SK-N-SH treated with all-trans-retinoic acid at 6 μM for 48 hours (cell line): ENCODE measurements at regions not wholly inside any gene's neighbourhood (a gene's known extent, or its start where the extent isn't known, plus 50 kb on each side); places are given as distances from the start of the nearest gene placed in this dataset.

ENCODE experiments used
- ATAC-seq: fragments of 200-7000 bp; cut with Tn5 transposase; 3 replicates; pipeline ENCODE4 v1.9.1; 2020; ENCODE audit warnings: mild to moderate bottlenecking, moderate library complexity
- ARNTL ChIP-seq: fragments of 450-650 bp; formaldehyde crosslinking; IDR thresholded peaks from 2 replicates; pipeline ENCODE4 v1.5.0; 2020; ENCODE audit warnings: low read depth, mild to moderate bottlenecking, moderate library complexity, borderline replicate concordance
- BACH2 ChIP-seq: fragments of 250-450 bp; sonication (Bioruptor Pico); IDR thresholded peaks from 2 replicates; pipeline ENCODE4 v1.9.0; 2021; ENCODE audit warnings: mild to moderate bottlenecking, borderline replicate concordance
- CSDC2 ChIP-seq: fragments of 250-450 bp; sonication (Bioruptor Pico); IDR thresholded peaks from 2 replicates; pipeline ENCODE4 v1.5.0; 2020; ENCODE audit warnings: mild to moderate bottlenecking, moderate library complexity
- CSRNP3 ChIP-seq: fragments of 250-450 bp; sonication (Bioruptor Pico); IDR thresholded peaks from 2 replicates; pipeline ENCODE4 v1.5.1; 2021; ENCODE audit warnings: mild to moderate bottlenecking, moderate library complexity
- ESRRG ChIP-seq: fragments of 250-450 bp; sonication (Bioruptor Pico); IDR thresholded peaks from 2 replicates; pipeline ENCODE4 v1.6.1; 2021; ENCODE audit warnings: mild to moderate bottlenecking
- GLIS3 ChIP-seq: fragments of 250-450 bp; sonication (Bioruptor Pico); IDR thresholded peaks from 2 replicates; pipeline ENCODE4 v1.5.0; 2020; ENCODE audit warnings: mild to moderate bottlenecking, moderate library complexity
- ISL1 ChIP-seq: fragments of 250-450 bp; sonication (Bioruptor Pico); IDR thresholded peaks from 2 replicates; pipeline ENCODE4 v2.1.2; 2022; ENCODE audit warnings: mild to moderate bottlenecking, moderate library complexity
- OSR1 ChIP-seq: fragments of 250-450 bp; sonication (Bioruptor Pico); IDR thresholded peaks from 2 replicates; pipeline ENCODE4 v1.8.0; 2022; ENCODE audit warnings: moderate library complexity, mild to moderate bottlenecking, inconsistent platforms
- PPARA ChIP-seq: fragments of 250-450 bp; sonication (Bioruptor Pico); IDR thresholded peaks from 2 replicates; pipeline ENCODE4 v1.5.0; 2020; ENCODE audit warnings: mild to moderate bottlenecking, borderline replicate concordance
- RARB ChIP-seq: fragments of 250-450 bp; sonication (Bioruptor Pico); IDR thresholded peaks from 2 replicates; pipeline ENCODE4 v1.8.0; 2021; ENCODE audit warnings: mild to moderate bottlenecking, moderate library complexity
- SNAI2 ChIP-seq: fragments of 250-450 bp; sonication (Bioruptor Pico); IDR thresholded peaks from 2 replicates; pipeline ENCODE4 v1.5.0; 2020; ENCODE audit warnings: mild to moderate bottlenecking, moderate library complexity
- TCF4 ChIP-seq: fragments of 250-450 bp; sonication (Bioruptor Pico); IDR thresholded peaks from 2 replicates; pipeline ENCODE4 v1.8.0; 2021; ENCODE audit warnings: mild to moderate bottlenecking, moderate library complexity, borderline replicate concordance
- TSHZ2 ChIP-seq: fragments of 250-450 bp; sonication (Bioruptor Pico); IDR thresholded peaks from 2 replicates; pipeline ENCODE4 v1.5.0; 2020; ENCODE audit warnings: mild to moderate bottlenecking, moderate library complexity
- ZFP30 ChIP-seq: fragments of 450-650 bp; formaldehyde crosslinking; IDR thresholded peaks from 2 replicates; pipeline ENCODE4 v1.5.0; 2022; ENCODE audit warnings: mild to moderate bottlenecking, moderate library complexity
- ZNF70 ChIP-seq: fragments of 450-650 bp; formaldehyde crosslinking; IDR thresholded peaks from 2 replicates; pipeline ENCODE4 v1.5.0; 2020; ENCODE audit warnings: mild to moderate bottlenecking, moderate library complexity
- ZNF8 ChIP-seq: fragments of 450-650 bp; formaldehyde crosslinking; IDR thresholded peaks from 2 replicates; pipeline ENCODE4 v1.5.0; 2020; ENCODE audit warnings: mild to moderate bottlenecking, moderate library complexity
- TF ChIP-seq, protein P1 (sequence below): fragments of 250-450 bp; sonication (Bioruptor Pico); IDR thresholded peaks from 2 replicates; pipeline ENCODE4 v1.8.0; 2021; ENCODE audit warnings: low read depth, mild to moderate bottlenecking, moderate library complexity, borderline replicate concordance
- TF ChIP-seq, protein P2 (sequence below): fragments of 250-450 bp; sonication (Bioruptor Pico); IDR thresholded peaks from 2 replicates; pipeline ENCODE4 v1.8.0; 2020; ENCODE audit warnings: mild to moderate bottlenecking, moderate library complexity, borderline replicate concordance
- TF ChIP-seq, protein P3 (sequence below): fragments of 250-450 bp; sonication (Bioruptor Pico); IDR thresholded peaks from 2 replicates; pipeline ENCODE4 v1.5.1; 2020; ENCODE audit warnings: low read depth, mild to moderate bottlenecking, moderate library complexity

DNA sequence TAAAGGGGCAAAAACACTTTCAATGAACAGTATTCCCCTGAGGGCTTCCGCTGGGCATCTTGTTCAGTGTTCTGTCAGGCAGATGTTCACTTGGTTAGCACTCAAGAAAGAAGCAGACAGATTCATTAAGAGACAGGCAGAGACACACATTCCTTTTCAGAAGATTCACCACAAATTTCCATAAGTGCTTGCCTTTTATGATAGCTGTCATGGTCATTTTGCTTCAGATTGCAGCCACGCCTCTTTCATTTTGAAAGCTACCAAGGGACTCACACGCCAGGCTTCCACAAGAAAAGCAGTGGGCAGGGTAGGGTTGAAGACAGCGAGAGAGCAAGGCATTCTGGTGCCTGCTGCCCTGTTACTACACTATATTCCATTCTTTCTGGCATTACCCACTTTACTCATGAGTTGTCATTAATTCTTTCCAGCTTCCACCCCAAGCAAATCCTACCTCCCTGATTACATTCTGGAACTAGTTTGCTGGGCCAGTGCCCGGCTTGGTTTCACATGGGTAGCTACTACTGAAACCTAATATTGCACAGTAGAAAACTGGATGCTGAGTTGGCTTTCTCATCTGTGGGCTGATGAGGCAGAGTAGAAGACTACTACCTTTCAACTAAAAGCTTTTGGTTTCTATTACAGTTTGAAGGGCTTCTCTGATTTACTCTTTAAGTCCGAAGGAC, 91.2 kb upstream of the COL24A1 start:
- peak; percentile 37; the same call in 1 of the 3 replicates for ATAC-seq
- TF ChIP-seq RARB (CRISPR knock-in tag) (no peak), TSHZ2 (CRISPR knock-in tag) (no peak), PPARA (CRISPR knock-in tag) (no peak), CSDC2 (no peak), GLIS3 (CRISPR knock-in tag) (no peak), ZNF70 (no peak), SNAI2 (CRISPR knock-in tag) (no peak), CSRNP3 (CRISPR knock-in tag) (no peak)
- TF ChIP-seq, protein P1, sequence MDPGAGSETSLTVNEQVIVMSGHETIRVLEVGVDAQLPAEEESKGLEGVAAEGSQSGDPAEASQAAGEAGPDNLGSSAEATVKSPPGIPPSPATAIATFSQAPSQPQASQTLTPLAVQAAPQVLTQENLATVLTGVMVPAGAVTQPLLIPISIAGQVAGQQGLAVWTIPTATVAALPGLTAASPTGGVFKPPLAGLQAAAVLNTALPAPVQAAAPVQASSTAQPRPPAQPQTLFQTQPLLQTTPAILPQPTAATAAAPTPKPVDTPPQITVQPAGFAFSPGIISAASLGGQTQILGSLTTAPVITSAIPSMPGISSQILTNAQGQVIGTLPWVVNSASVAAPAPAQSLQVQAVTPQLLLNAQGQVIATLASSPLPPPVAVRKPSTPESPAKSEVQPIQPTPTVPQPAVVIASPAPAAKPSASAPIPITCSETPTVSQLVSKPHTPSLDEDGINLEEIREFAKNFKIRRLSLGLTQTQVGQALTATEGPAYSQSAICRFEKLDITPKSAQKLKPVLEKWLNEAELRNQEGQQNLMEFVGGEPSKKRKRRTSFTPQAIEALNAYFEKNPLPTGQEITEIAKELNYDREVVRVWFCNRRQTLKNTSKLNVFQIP (CRISPR knock-in tag) = no peak
- TF ChIP-seq, protein P2, sequence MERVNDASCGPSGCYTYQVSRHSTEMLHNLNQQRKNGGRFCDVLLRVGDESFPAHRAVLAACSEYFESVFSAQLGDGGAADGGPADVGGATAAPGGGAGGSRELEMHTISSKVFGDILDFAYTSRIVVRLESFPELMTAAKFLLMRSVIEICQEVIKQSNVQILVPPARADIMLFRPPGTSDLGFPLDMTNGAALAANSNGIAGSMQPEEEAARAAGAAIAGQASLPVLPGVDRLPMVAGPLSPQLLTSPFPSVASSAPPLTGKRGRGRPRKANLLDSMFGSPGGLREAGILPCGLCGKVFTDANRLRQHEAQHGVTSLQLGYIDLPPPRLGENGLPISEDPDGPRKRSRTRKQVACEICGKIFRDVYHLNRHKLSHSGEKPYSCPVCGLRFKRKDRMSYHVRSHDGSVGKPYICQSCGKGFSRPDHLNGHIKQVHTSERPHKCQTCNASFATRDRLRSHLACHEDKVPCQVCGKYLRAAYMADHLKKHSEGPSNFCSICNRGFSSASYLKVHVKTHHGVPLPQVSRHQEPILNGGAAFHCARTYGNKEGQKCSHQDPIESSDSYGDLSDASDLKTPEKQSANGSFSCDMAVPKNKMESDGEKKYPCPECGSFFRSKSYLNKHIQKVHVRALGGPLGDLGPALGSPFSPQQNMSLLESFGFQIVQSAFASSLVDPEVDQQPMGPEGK (CRISPR knock-in tag) = no peak

DNA sequence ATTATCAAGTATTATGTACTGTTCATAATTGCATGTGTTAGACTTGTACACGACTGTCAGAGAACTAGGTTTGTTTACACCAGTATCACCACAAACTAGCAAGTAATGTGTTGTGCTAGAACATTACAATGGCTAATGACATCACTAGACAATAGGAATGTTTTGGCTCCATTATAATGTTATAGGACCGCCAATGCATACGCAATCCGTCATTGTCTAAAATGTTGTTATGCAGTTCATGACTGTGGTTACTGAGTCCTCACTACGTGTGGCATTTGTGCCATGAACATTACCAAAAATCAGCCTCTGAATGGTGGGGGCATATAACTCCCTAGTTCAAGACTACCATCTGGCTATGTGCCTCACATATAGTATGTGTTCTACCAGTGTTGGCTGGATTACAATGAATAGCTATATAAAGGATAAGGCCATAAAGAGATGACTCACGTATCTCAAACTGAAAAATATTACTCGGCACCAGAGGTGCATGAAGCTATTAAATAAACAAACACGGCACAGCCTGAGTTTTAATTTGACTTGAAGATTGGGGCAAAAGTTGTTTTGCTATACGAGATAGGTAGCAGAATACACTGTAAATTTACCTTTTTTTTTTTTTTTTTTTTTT, 89.1 kb upstream of the COL24A1 start:
- ATAC-seq = no peak
- TF ChIP-seq ARNTL (CRISPR knock-in tag) = no peak
- no peak for TF ChIP-seq TSHZ2 (CRISPR knock-in tag)
- TF ChIP-seq CSDC2 = no peak
- TF ChIP-seq ZFP30 (CRISPR knock-in tag) = no peak
- TF ChIP-seq ESRRG (CRISPR knock-in tag) = no peak
- TF ChIP-seq GLIS3 (CRISPR knock-in tag) = no peak
- TF ChIP-seq TCF4 (CRISPR knock-in tag) = no peak
- no peak for TF ChIP-seq ZNF8 (CRISPR knock-in tag)

DNA sequence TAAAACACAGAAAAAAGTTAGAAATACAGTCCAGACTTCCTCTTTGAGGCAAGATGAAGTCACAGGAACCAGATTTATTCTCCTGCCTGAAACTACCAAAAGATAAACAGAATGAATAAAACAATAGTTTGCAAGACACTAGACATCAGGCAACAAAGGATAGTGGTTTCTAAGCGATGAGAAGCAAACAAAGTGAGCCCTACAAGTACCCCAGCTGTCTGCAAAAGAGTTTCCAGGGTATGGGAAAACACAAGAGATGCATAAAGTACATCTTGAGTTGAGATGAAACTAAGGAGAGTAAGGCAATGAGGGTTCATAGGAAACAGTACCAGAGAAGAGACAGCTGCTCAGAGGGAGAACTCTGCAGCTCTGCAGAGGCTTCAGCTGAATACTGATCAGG, 83.3 kb upstream of the COL24A1 start:
- no peak for ATAC-seq
- TF ChIP-seq GLIS3 (CRISPR knock-in tag) = no peak
- TF ChIP-seq OSR1 (CRISPR knock-in tag) = no peak
- no peak for TF ChIP-seq ISL1 (CRISPR knock-in tag)
- no peak for TF ChIP-seq CSRNP3 (CRISPR knock-in tag)
- no peak for TF ChIP-seq BACH2 (CRISPR knock-in tag)
- no peak for TF ChIP-seq ZFP30 (CRISPR knock-in tag)
- TF ChIP-seq, protein P3, sequence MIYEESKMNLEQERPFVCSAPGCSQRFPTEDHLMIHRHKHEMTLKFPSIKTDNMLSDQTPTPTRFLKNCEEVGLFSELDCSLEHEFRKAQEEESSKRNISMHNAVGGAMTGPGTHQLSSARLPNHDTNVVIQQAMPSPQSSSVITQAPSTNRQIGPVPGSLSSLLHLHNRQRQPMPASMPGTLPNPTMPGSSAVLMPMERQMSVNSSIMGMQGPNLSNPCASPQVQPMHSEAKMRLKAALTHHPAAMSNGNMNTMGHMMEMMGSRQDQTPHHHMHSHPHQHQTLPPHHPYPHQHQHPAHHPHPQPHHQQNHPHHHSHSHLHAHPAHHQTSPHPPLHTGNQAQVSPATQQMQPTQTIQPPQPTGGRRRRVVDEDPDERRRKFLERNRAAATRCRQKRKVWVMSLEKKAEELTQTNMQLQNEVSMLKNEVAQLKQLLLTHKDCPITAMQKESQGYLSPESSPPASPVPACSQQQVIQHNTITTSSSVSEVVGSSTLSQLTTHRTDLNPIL (CRISPR knock-in tag) = no peak
- TF ChIP-seq PPARA (CRISPR knock-in tag) = no peak
- no peak for TF ChIP-seq CSDC2
- TF ChIP-seq, protein P2 (CRISPR knock-in tag) = no peak
- no peak for TF ChIP-seq RARB (CRISPR knock-in tag)
